GM12878 (cell line): ENCODE measurements at regions not wholly inside any gene's neighbourhood (a gene's known extent, or its start where the extent isn't known, plus 50 kb on each side); places are given as distances from the start of the nearest gene placed in this dataset.

Experiments used
- ATAC-seq: fragments of 200-7000 bp; cut with Tn5 transposase; 3 replicates; pipeline ENCODE4 v1.9.1; 2020; ENCODE audit warnings: mild to moderate bottlenecking, moderate library complexity
- BruUV-seq: library from RNA; stranded (reverse); fragments of 400-500 nt; replicated peaks from 2 replicates; lab custom pipeline; 2021; lab: Mats Ljungman, UMichigan
- CTCF ChIA-PET: fragments of 300-600 bp; sonication (Branson Sonifier 250); formaldehyde crosslinking; extraction: SDS; loops from one replicate; lab custom pipeline; 2021; ENCODE audit warnings: inconsistent platforms; lab: Yijun Ruan, JAX
- POLR2A ChIA-PET: fragments of 350-600 bp; formaldehyde crosslinking; extraction: SDS; loops from one replicate; lab custom pipeline; 2021; ENCODE audit warnings: inconsistent platforms; lab: Charles Lee
- RAD21 ChIA-PET: fragments of 300-600 bp; sonication (Branson Sonifier 250); formaldehyde crosslinking; loops from one replicate; lab custom pipeline; 2023; ENCODE audit warnings: antibody characterized with exemption; ENCODE audit not compliant: unreplicated experiment; lab: Charles Lee
- SMC1A ChIA-PET: fragments of 300-600 bp; sonication (Branson Sonifier 250); formaldehyde crosslinking; loops from one replicate; lab custom pipeline; 2023; ENCODE audit not compliant: unreplicated experiment, uncharacterized antibody; lab: Charles Lee
- DNase-seq: peaks from one replicate; pipeline ENCODE4 v3.0.0-alpha.2; 2011; ENCODE audit warnings: low read depth, low spot score
- FAIRE-seq: peaks from 3 replicates; lab custom pipeline; 2011; peaks lifted over from hg19 to GRCh38; lab: Jason Lieb, UNC
- H2AFZ ChIP-seq: 2 replicates; pipeline ENCODE4 v1.6.0; 2011; ENCODE audit warnings: low read depth, low read length, control low read depth; ENCODE audit not compliant: control insufficient read depth
- H3K27ac ChIP-seq: 2 replicates; pipeline ENCODE4 v1.5.1; 2011; ENCODE audit warnings: control low read depth; ENCODE audit not compliant: control insufficient read depth, insufficient read depth
- H3K27me3 ChIP-seq, 2 experiments: replicated peaks in 1 of 2; 2 replicates each; pipeline versions ENCODE4 v1.6.0 to v1.6.1; 2011; ENCODE audit warnings: low read length in 1 of 2; ENCODE audit not compliant: control insufficient read depth in 2 of 2, insufficient read depth in 2 of 2
- H3K36me3 ChIP-seq, 2 experiments: 2 replicates each; pipeline ENCODE4 v1.5.1; 2011; ENCODE audit warnings: low read length in 1 of 2; ENCODE audit not compliant: control insufficient read depth in 2 of 2, insufficient read depth in 2 of 2
- H3K4me1 ChIP-seq: 2 replicates; pipeline ENCODE4 v1.6.1; 2011; ENCODE audit warnings: mild to moderate bottlenecking, low read length, moderate library complexity, mixed read lengths; ENCODE audit not compliant: control insufficient read depth, insufficient read depth
- H3K4me2 ChIP-seq: 2 replicates; pipeline ENCODE4 v1.6.0; 2011; ENCODE audit warnings: control low read depth; ENCODE audit not compliant: control insufficient read depth, insufficient read depth
- H3K4me3 ChIP-seq: fragments of 200-600 bp; sonication (generic); 2 replicates; pipeline ENCODE4 v1.5.1; 2016
- H3K79me2 ChIP-seq: 2 replicates; pipeline ENCODE4 v1.6.0; 2011; ENCODE audit warnings: low read length; ENCODE audit not compliant: control insufficient read depth, insufficient read depth
- H3K9ac ChIP-seq: 2 replicates; pipeline ENCODE4 v1.8.0; 2011; ENCODE audit warnings: low read length, control low read depth, mixed read lengths; ENCODE audit not compliant: control insufficient read depth, insufficient read depth
- H3K9me3 ChIP-seq: replicated peaks from 3 replicates; pipeline ENCODE4 v1.5.1; 2011; ENCODE audit warnings: mild to moderate bottlenecking, low read length; ENCODE audit not compliant: control insufficient read depth, insufficient read depth
- H4K20me1 ChIP-seq: 2 replicates; pipeline ENCODE4 v1.6.0; 2011; ENCODE audit not compliant: control insufficient read depth, insufficient read depth
- BCL11A ChIP-seq: IDR thresholded peaks from 2 replicates; pipeline ENCODE4 v1.6.1; 2011; ENCODE audit warnings: low read depth, low read length
- BCLAF1 ChIP-seq: fragments of 450-650 bp; IDR thresholded peaks from 2 replicates; pipeline ENCODE4 v1.6.1; 2017; ENCODE audit warnings: antibody characterized with exemption, mild to moderate bottlenecking, moderate library complexity
- CBFB ChIP-seq: IDR thresholded peaks from 2 replicates; pipeline ENCODE4 v1.6.1; 2016; ENCODE audit warnings: antibody characterized with exemption, low read depth
- CUX1 ChIP-seq: IDR thresholded peaks from 2 replicates; pipeline ENCODE4 v1.6.1; 2012; ENCODE audit warnings: improper control_type of control experiment, low read depth, low read length; ENCODE audit not compliant: insufficient replicate concordance
- E2F8 ChIP-seq: fragments of 450-650 bp; IDR thresholded peaks from 2 replicates; pipeline ENCODE4 v1.6.1; 2018; ENCODE audit warnings: mild to moderate bottlenecking, low read depth, moderate library complexity; ENCODE audit not compliant: partially characterized antibody
- GATAD2B ChIP-seq: fragments of 450-650 bp; conservative IDR thresholded peaks from 2 replicates; pipeline ENCODE4 v1.6.1; 2017; ENCODE audit warnings: low read depth, mild to moderate bottlenecking, moderate library complexity
- KLF5 ChIP-seq: fragments of 450-650 bp; IDR thresholded peaks from 2 replicates; pipeline ENCODE4 v1.6.1; 2014; ENCODE audit warnings: mild to moderate bottlenecking; ENCODE audit not compliant: partially characterized antibody
- MTA2 ChIP-seq: fragments of 450-650 bp; IDR thresholded peaks from 2 replicates; pipeline ENCODE4 v1.6.1; 2016; ENCODE audit warnings: low read depth, mild to moderate bottlenecking, moderate library complexity
- MYB ChIP-seq: fragments of 150-350 bp; IDR thresholded peaks from 2 replicates; pipeline ENCODE4 v1.6.1; 2014; ENCODE audit warnings: mild to moderate bottlenecking, low read depth, low read length, borderline replicate concordance
- NFYB ChIP-seq: IDR thresholded peaks from 2 replicates; pipeline ENCODE4 v1.6.1; 2011; ENCODE audit warnings: low read depth, mild to moderate bottlenecking, low read length, improper control_type of control experiment, moderate library complexity; ENCODE audit not compliant: insufficient read depth
- SIX5 ChIP-seq: IDR thresholded peaks from 2 replicates; pipeline ENCODE4 v1.6.1; 2011; ENCODE audit warnings: mild to moderate bottlenecking, low read depth, low read length, moderate library complexity; ENCODE audit not compliant: severe bottlenecking
- ZNF207 ChIP-seq: fragments of 450-650 bp; IDR thresholded peaks from 2 replicates; pipeline ENCODE4 v1.6.1; 2014; ENCODE audit warnings: antibody characterized with exemption, mild to moderate bottlenecking, borderline replicate concordance
- WGBS: methylation state at CpG from one replicate; pipeline ENCODE4 v1.1.6; 2016; ENCODE audit warnings: low lambda C conversion rate; ENCODE audit not compliant: insufficient replicate concordance, insufficient coverage; ENCODE audit errors: missing lambda C conversion rate; 5-methylcytosine and 5-hydroxymethylcytosine counted together
- in situ Hi-C: fragments of 300-500 bp; cut with MboI; formaldehyde crosslinking; loops from 9 replicates; pipeline ENCODE4 v1.14.3; 2018; ENCODE audit warnings: mixed read lengths
- intact Hi-C: fragments of 100-400 bp; cut with micrococcal nuclease; formaldehyde crosslinking; loops from one replicate; pipeline ENCODE4 v1.14.2; 2022; ENCODE audit not compliant: unreplicated experiment

- H3K4me2 ChIP-seq, result no peak overlapping the region
- no peaks in the 10 kb centered on the region for H3K36me3 ChIP-seq
- CTCF ChIA-PET, result interaction anchor here (0.9 kb wide), 1 partner anchor 17 kb away, joined by 3 read pairs; no protein-coding TSS in a partner anchor
- no peak for DNase-seq
- no peaks in the 10 kb centered on the region for H3K27me3 ChIP-seq
- H3K27ac ChIP-seq, result no peak overlapping the region
- H3K4me3 ChIP-seq, result no peak overlapping the region
- no peak for FAIRE-seq
- ATAC-seq, result no peak
- intact Hi-C loops, result no loop called here
- H3K9me3 ChIP-seq, result no peaks in the 10 kb centered on the region
- no peaks in the 10 kb centered on the region for H3K4me1 ChIP-seq
- 100% methylated on average over 1 of the region's 1 CpG for WGBS
- H3K79me2 ChIP-seq, result no peaks in the 10 kb centered on the region
- TF ChIP-seq CUX1 (no peak), E2F8 (no peak), MYB (no peak), NFYB (no peak), CBFB (no peak), BCL11A (no peak), MTA2 (no peak), KLF5 (no peak), SIX5 (no peak), ZNF207 (no peak), GATAD2B (no peak), BCLAF1 (no peak)
- TF ChIP-seq, all 136 proteins: peak for 0
- H3K9ac ChIP-seq, result no peak overlapping the region
- H2AFZ ChIP-seq, result no peak overlapping the region
- ChIA-PET POLR2A (no interaction called here), RAD21 (interaction anchor here (1.0 kb wide), 2 partner anchors 13 to 97 kb away, joined by 3 read pairs; no protein-coding TSS in a partner anchor), SMC1A (interaction anchor here (1.2 to 1.5 kb wide), 2 partner anchors 17 to 97 kb away, joined by 4 read pairs; no protein-coding TSS in a partner anchor)
- no peaks in the 10 kb centered on the region for H4K20me1 ChIP-seq
- BruUV-seq, result no TSS peak
- in situ Hi-C loops, result no loop called here
Measured at GRCh38 chr11:95608093-95608492, 181.5 kb downstream of the FAM76B start.
